Nephron progenitor cell (in vitro differentiated cells): ENCODE measurements at regions not wholly inside any gene's neighbourhood (a gene's known extent, or its start where the extent isn't known, plus 50 kb on each side); places are given as distances from the start of the nearest gene placed in this dataset.
A peak's percentile ranks its signal among the peaks of the same experiment; 100 is the strongest.
"Not testable (repeated sequence)": the region's sequence is repeated elsewhere in the genome, so short reads cannot be mapped to it uniquely, and the experiment has no call there.

ENCODE experiments used
- DNase-seq: peaks from one replicate; pipeline ENCODE4 v3.0.0; 2021
- H3K27ac Mint-ChIP-seq: 2 replicates; pipeline ENCODE4 v1.8.0; 2021; ENCODE audit warnings: mild to moderate bottlenecking, moderate library complexity, mixed read lengths
- H3K27me3 Mint-ChIP-seq: 2 replicates; pipeline ENCODE4 v1.8.0; 2021; ENCODE audit warnings: mild to moderate bottlenecking, low read depth, mixed read lengths; ENCODE audit not compliant: poor library complexity
- H3K36me3 Mint-ChIP-seq: 2 replicates; pipeline ENCODE4 v1.8.0; 2021; ENCODE audit warnings: low read depth, mixed read lengths
- H3K4me1 Mint-ChIP-seq: 2 replicates; pipeline ENCODE4 v1.8.0; 2021; ENCODE audit warnings: mixed read lengths
- H3K4me3 Mint-ChIP-seq: 2 replicates; pipeline ENCODE4 v1.8.0; 2021; ENCODE audit warnings: mild to moderate bottlenecking, moderate library complexity, mixed read lengths
- H3K9me3 Mint-ChIP-seq: 2 replicates; pipeline ENCODE4 v1.8.0; 2021; ENCODE audit warnings: mild to moderate bottlenecking, moderate library complexity, mixed read lengths
- CTCF ChIP-seq: fragments of 200-600 bp; sonication (generic); IDR thresholded peaks from 2 replicates; pipeline ENCODE4 v1.5.0; 2021; ENCODE audit warnings: antibody characterized with exemption

GRCh38 chr15:67948215-67948614 is 105.9 kb upstream of the PIAS1 start:
- H3K36me3 Mint-ChIP-seq = no peaks in the 10 kb centered on the region
- peaks cover 5% of the 10 kb centered on the region for H3K9me3 Mint-ChIP-seq
- TF ChIP-seq CTCF = no peak
- H3K4me3 Mint-ChIP-seq = no peak overlapping the region
- DNase-seq = no peak
- H3K27ac Mint-ChIP-seq = peak overlapping the region; percentile 69
- peaks cover 51% of the 10 kb centered on the region for H3K4me1 Mint-ChIP-seq
- H3K27me3 Mint-ChIP-seq = peaks cover 2% of the 10 kb centered on the region

GRCh38 chr15:67951187-67951586 is 102.9 kb upstream of the PIAS1 start:
- Mint-ChIP-seq H3K4me1 (peaks cover 38% of the 10 kb centered on the region), H3K9me3 (peaks cover 21% of the 10 kb centered on the region)
- H3K27me3 Mint-ChIP-seq, DNase-seq, H3K27ac Mint-ChIP-seq, H3K4me3 Mint-ChIP-seq, H3K36me3 Mint-ChIP-seq: not testable (repeated sequence)

- H3K9me3 Mint-ChIP-seq = peaks cover 18% of the 10 kb centered on the region
- no peaks in the 10 kb centered on the region for H3K27me3 Mint-ChIP-seq
- no peak overlapping the region for H3K27ac Mint-ChIP-seq
- DNase-seq = no peak
- H3K4me3 Mint-ChIP-seq = no peak overlapping the region
- H3K4me1 Mint-ChIP-seq = peaks cover 17% of the 10 kb centered on the region
- H3K36me3 Mint-ChIP-seq = no peaks in the 10 kb centered on the region
- TF ChIP-seq CTCF = no peak
These were observed 100.8 kb upstream of the PIAS1 start for GRCh38 chr15:67953299-67953698.

- H3K36me3 Mint-ChIP-seq = no peaks in the 10 kb centered on the region
- H3K27me3 Mint-ChIP-seq = no peaks in the 10 kb centered on the region
- H3K27ac Mint-ChIP-seq = peak overlapping the region; percentile 79
- H3K4me3 Mint-ChIP-seq = no peak overlapping the region
- peaks cover 26% of the 10 kb centered on the region for H3K4me1 Mint-ChIP-seq
- DNase-seq = no peak
- H3K9me3 Mint-ChIP-seq = peaks cover 16% of the 10 kb centered on the region
- TF ChIP-seq CTCF = no peak
These were observed 98.9 kb upstream of the PIAS1 start for GRCh38 chr15:67955252-67955651.

GRCh38 chr15:67957435-67958132 is 96.5 kb upstream of the PIAS1 start:
- H3K4me3 Mint-ChIP-seq = no peak overlapping the region
- DNase-seq = no peak
- peaks cover 48% of the 10 kb centered on the region for H3K4me1 Mint-ChIP-seq
- no peak overlapping the region for H3K27ac Mint-ChIP-seq
- TF ChIP-seq CTCF = no peak
- peaks cover 16% of the 10 kb centered on the region for H3K9me3 Mint-ChIP-seq
- no peaks in the 10 kb centered on the region for H3K36me3 Mint-ChIP-seq
- H3K27me3 Mint-ChIP-seq = no peaks in the 10 kb centered on the region

GRCh38 chr15:67967871-67968431 is 86.2 kb upstream of the PIAS1 start:
- peak overlapping the region; percentile 99 for H3K27ac Mint-ChIP-seq
- peak overlapping the region; percentile 78 for H3K4me3 Mint-ChIP-seq
- TF ChIP-seq CTCF = no peak
- no peaks in the 10 kb centered on the region for H3K27me3 Mint-ChIP-seq
- peaks cover 5% of the 10 kb centered on the region for H3K36me3 Mint-ChIP-seq
- peaks cover 13% of the 10 kb centered on the region for H3K9me3 Mint-ChIP-seq
- H3K4me1 Mint-ChIP-seq = peaks cover 55% of the 10 kb centered on the region
- DNase-seq = peak; percentile 91
